Fibroblast of pulmonary artery (primary cell): ENCODE measurements at regions not wholly inside any gene's neighbourhood (a gene's known extent, or its start where the extent isn't known, plus 50 kb on each side); places are given as distances from the start of the nearest gene placed in this dataset.

Source experiments
- DNase-seq: peaks from one replicate; pipeline ENCODE4 v3.0.0-alpha.2; 2010; ENCODE audit warnings: low read depth
- H3K4me3 ChIP-seq: replicated peaks from 2 replicates; pipeline ENCODE4 v1.5.1; 2011; ENCODE audit warnings: low read depth, mild to moderate bottlenecking, control low read depth, low read length, moderate library complexity
- TF ChIP-seq, protein P1 (sequence below): IDR thresholded peaks from 2 replicates; pipeline ENCODE4 v1.5.1; 2011; ENCODE audit warnings: mild to moderate bottlenecking, control low read depth, low read length, inconsistent platforms; ENCODE audit errors: missing control alignments

DNA sequence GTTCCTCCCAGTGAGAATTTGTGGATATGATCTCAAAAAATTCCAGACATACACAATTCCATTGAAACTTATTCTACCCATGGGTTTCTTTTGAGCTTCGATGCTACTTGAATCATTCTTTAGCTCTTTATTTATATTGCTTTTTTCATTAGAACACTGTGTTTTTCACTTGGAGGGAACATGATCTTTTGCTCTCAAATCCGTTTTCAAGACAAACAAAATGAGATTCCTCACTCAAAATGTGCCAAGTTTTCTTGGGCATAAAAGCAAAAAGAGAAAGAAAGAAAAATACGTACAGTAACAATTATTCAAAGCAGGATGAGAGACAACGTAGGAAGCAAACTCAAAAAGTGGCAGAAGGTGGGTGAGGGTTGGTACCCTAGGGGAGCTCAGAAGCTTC is 118.8 kb upstream of the PDZRN3 start:
- TF ChIP-seq, protein P1, sequence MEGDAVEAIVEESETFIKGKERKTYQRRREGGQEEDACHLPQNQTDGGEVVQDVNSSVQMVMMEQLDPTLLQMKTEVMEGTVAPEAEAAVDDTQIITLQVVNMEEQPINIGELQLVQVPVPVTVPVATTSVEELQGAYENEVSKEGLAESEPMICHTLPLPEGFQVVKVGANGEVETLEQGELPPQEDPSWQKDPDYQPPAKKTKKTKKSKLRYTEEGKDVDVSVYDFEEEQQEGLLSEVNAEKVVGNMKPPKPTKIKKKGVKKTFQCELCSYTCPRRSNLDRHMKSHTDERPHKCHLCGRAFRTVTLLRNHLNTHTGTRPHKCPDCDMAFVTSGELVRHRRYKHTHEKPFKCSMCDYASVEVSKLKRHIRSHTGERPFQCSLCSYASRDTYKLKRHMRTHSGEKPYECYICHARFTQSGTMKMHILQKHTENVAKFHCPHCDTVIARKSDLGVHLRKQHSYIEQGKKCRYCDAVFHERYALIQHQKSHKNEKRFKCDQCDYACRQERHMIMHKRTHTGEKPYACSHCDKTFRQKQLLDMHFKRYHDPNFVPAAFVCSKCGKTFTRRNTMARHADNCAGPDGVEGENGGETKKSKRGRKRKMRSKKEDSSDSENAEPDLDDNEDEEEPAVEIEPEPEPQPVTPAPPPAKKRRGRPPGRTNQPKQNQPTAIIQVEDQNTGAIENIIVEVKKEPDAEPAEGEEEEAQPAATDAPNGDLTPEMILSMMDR: no peak
- DNase-seq: no peak
- no peak overlapping the region for H3K4me3 ChIP-seq

- peak; percentile 31 for DNase-seq
Observed at GRCh38 chr3:73739791-73740453, 115.2 kb upstream of the PDZRN3 start.

DNA sequence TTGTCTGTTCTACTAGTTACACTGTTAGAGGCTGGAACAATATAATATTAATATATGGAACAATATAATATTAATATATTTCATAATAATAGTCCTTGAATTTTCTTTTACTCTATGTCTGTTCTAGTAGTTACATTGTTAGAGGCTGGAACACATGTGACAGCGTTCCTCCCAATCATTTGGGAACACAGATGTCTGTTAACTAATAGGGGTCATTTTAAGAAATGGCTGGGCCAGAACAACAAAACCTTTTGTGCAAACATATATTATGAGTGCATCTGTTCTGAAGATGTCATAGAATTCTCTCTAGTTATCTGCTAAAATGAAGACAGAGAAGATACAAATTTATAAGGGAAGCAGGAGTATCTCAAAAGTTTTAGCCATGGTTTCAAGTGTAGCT is 114.0 kb upstream of the PDZRN3 start:
- no peak overlapping the region for H3K4me3 ChIP-seq
- DNase-seq: no peak
- TF ChIP-seq, protein P1: no peak

More at GRCh38 chr3:73739791-73740453, 115.2 kb upstream of the PDZRN3 start:
- TF ChIP-seq, protein P1: no peak
- H3K4me3 ChIP-seq: no peak overlapping the region

DNA sequence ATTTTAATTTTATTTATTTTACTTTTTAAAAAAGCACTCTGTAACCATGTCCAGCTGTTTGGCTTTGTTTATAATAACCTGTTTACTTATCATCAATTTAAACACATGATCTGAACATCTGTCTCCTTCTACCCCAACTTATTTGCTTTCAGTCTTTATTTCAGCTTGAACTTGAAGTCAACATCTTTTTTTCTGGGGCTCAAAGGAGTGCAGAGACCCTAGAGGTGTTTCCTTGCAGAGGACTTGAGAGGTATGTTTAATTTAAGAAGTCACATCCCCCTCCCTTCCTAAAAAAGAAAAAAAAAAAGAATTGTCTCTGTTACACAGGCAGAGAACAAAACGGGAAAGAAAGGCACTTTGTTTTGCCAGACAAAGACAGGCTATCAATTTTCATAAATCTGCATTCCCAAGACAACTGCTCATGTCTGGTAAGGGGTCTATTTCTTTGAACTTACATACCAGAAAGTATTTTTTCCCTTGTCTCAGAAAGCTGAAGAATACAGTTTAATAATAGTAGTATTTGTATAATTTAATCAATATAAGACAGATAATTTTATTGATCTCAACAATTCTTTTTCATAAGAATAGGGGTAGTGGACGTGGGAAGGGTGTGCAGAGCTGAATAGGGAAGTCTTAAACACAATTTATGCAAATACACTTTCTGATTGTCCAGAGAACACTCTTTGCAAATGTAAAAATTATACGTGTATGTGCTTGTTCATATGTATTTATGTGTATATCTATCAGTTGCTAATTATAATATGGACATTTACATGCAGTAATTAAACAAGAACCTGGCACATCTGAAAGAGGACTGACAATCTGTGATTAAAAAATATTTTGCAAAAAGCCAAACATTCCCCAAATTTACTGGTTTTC is 109.7 kb upstream of the PDZRN3 start:
- no peak overlapping the region for H3K4me3 ChIP-seq
- no peak for DNase-seq
- TF ChIP-seq, protein P1: no peak

DNA sequence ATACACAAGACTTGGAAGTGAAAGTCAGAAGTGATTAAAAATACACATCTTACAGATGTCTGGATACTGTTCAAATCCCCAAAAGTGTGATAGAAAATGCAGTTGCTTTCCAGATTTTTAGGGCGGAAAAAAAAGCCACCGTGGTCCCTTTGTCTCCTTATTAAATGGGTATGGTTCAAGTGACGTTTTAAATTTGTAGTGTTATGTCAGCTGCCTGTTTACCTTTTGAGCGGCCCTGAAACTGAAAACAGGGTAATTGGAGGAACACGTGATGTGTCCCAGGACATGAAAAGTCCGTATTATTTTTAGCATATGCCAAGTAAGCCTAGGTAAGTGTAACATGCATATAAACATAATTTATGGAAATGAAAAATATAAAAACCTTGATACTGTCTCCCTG is 109.0 kb upstream of the PDZRN3 start:
- H3K4me3 ChIP-seq: no peak overlapping the region
- TF ChIP-seq, protein P1: no peak
- no peak for DNase-seq

GRCh38 chr3:73729969-73730440 is 105.3 kb upstream of the PDZRN3 start:
- H3K4me3 ChIP-seq: no peak overlapping the region
- DNase-seq: no peak
- TF ChIP-seq, protein P1: no peak
